GM11168 (cell line): ENCODE measurements at regions not wholly inside any gene's neighbourhood (a gene's known extent, or its start where the extent isn't known, plus 50 kb on each side); places are given as distances from the start of the nearest gene placed in this dataset.

ENCODE experiments used
- in situ Hi-C: fragments of 300-500 bp; cut with MboI; formaldehyde crosslinking; loops from one replicate; pipeline ENCODE4 v1.12.0; 2022; ENCODE audit warnings: low sequenced_read_pairs; ENCODE audit not compliant: unreplicated experiment

GRCh38 chr15:47944637-47945288 is 176.0 kb upstream of the SLC24A5 start:
- in situ Hi-C loops, result no loop called here

- in situ Hi-C loops, result no loop called here
Measured at GRCh38 chr15:47945872-47946650, 174.7 kb upstream of the SLC24A5 start.

GRCh38 chr15:47949815-47950214 is 171.0 kb upstream of the SLC24A5 start:
- in situ Hi-C loops, result no loop called here

- in situ Hi-C loops, result no loop called here
Measured at GRCh38 chr15:47950447-47950846, 170.3 kb upstream of the SLC24A5 start.

- in situ Hi-C loops, result no loop called here
Measured at GRCh38 chr15:47951781-47952180, 169.0 kb upstream of the SLC24A5 start.

- in situ Hi-C loops, result no loop called here
Measured at GRCh38 chr15:47954196-47954595, 166.6 kb upstream of the SLC24A5 start.

GRCh38 chr15:47955021-47955420 is 165.8 kb upstream of the SLC24A5 start:
- in situ Hi-C loops, result no loop called here

- in situ Hi-C loops, result no loop called here
Measured at GRCh38 chr15:47959617-47960413, 161.0 kb upstream of the SLC24A5 start.

GRCh38 chr15:47961401-47962090 is 159.2 kb upstream of the SLC24A5 start:
- in situ Hi-C loops, result no loop called here

GRCh38 chr15:47963265-47963664 is 157.5 kb upstream of the SLC24A5 start:
- in situ Hi-C loops, result no loop called here

GRCh38 chr15:47964229-47964628 is 156.6 kb upstream of the SLC24A5 start:
- in situ Hi-C loops, result no loop called here

- in situ Hi-C loops, result no loop called here
Measured at GRCh38 chr15:47965297-47965696, 155.5 kb upstream of the SLC24A5 start.

GRCh38 chr15:47968593-47968992 is 152.2 kb upstream of the SLC24A5 start:
- in situ Hi-C loops, result no loop called here

- in situ Hi-C loops, result loop anchor here (10.0 kb wide), 2 partner anchors 157 to 237 kb away; no protein-coding TSS in a partner anchor
Measured at GRCh38 chr15:47971637-47972036, 149.2 kb upstream of the SLC24A5 start.

- in situ Hi-C loops, result loop anchor here (10.0 kb wide), 2 partner anchors 158 to 238 kb away; no protein-coding TSS in a partner anchor
Measured at GRCh38 chr15:47972738-47973137, 148.1 kb upstream of the SLC24A5 start.

GRCh38 chr15:47974724-47975123 is 146.1 kb upstream of the SLC24A5 start:
- in situ Hi-C loops, result loop anchor here (10.0 to 25.0 kb wide), 3 partner anchors 160 to 512 kb away; no protein-coding TSS in a partner anchor

GRCh38 chr15:47975427-47975826 is 145.4 kb upstream of the SLC24A5 start:
- in situ Hi-C loops, result loop anchor here (10.0 to 25.0 kb wide), 3 partner anchors 161 to 513 kb away; no protein-coding TSS in a partner anchor

GRCh38 chr15:47983533-47983932 is 137.3 kb upstream of the SLC24A5 start:
- in situ Hi-C loops, result loop anchor here (25.0 kb wide), 1 partner anchor 521 kb away; no protein-coding TSS in a partner anchor

- in situ Hi-C loops, result loop anchor here (25.0 kb wide), 1 partner anchor 523 kb away; no protein-coding TSS in a partner anchor
Measured at GRCh38 chr15:47985568-47985967, 135.2 kb upstream of the SLC24A5 start.

GRCh38 chr15:47987461-47987860 is 133.3 kb upstream of the SLC24A5 start:
- in situ Hi-C loops, result loop anchor here (25.0 kb wide), 1 partner anchor 525 kb away; no protein-coding TSS in a partner anchor
